Urinary bladder (tissue), 3 donors: ENCODE measurements at regions not wholly inside any gene's neighbourhood (a gene's known extent, or its start where the extent isn't known, plus 50 kb on each side); places are given as distances from the start of the nearest gene placed in this dataset.

Source experiments
- DNase-seq: peaks from one replicate; pipeline ENCODE4 v3.0.0-alpha.2; 2015; ENCODE audit errors: extremely low spot score
- H3K27ac ChIP-seq: one replicate; pipeline ENCODE4 v1.5.1; 2013; ENCODE audit warnings: low read depth, mild to moderate bottlenecking, moderate library complexity
- H3K36me3 ChIP-seq: one replicate; pipeline ENCODE4 v1.6.1; 2013; ENCODE audit warnings: mild to moderate bottlenecking, moderate library complexity; ENCODE audit not compliant: insufficient read depth
- H3K4me1 ChIP-seq: one replicate; pipeline ENCODE4 v1.6.1; 2013; ENCODE audit warnings: mild to moderate bottlenecking, moderate library complexity; ENCODE audit not compliant: insufficient read depth
- H3K4me3 ChIP-seq: one replicate; pipeline ENCODE4 v1.5.1; 2013; ENCODE audit warnings: low read depth, low read length
- WGBS: extraction: QIAGEN DNeasy Blood & Tissue Kit; methylation state at CpG from one replicate; pipeline ENCODE4 v1.1.7; 2013; 5-methylcytosine and 5-hydroxymethylcytosine counted together
- donor health status: healthy with polysubstance abuse.
- donor health status: healthy.

DNA sequence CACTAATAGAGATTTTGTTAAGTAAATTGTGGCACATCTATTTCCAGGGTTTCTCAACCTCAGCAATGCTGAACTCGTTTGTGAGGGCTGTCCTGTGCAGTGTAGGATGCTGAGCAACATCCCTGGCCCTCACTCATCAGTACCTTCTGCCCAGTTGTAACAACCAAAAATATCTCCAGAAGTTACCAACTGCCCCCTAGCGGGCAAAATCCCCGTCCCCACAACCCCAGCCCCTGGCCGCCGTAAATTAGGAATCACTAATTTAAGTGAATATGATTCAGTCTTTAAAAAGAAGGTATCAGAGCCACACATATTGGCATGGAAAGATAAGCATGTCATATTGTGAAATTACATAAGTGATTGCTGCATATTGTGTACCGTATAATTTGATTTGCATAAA lies 123.4 kb downstream of the ASB9 start:
- no peaks in the 10 kb centered on the region for H3K36me3 ChIP-seq
- H3K4me1 ChIP-seq = no peaks in the 10 kb centered on the region
- 33% methylated on average over 6 of the region's 6 CpGs for WGBS
- no peak for DNase-seq
- no peak overlapping the region for H3K4me3 ChIP-seq
- no peak overlapping the region for H3K27ac ChIP-seq

DNA sequence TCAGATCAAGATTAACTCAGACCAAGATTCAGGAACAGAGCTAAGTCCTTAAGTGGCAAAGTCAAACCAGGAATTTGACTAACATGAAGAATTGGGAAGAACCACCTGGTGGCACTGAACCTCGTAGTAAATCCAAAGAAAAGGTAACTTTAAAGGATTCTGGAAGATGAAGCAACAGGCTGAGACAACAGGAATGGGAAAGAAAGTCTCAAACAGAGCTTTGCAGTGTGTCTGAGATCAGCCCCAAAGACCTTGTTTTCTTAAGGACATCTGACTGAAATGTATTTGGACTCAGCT lies 126.1 kb downstream of the ASB9 start:
- Histone ChIP-seq H3K4me1 (no peaks in the 10 kb centered on the region), H3K4me3 (no peak overlapping the region), H3K36me3 (no peaks in the 10 kb centered on the region), H3K27ac (no peak overlapping the region)
- WGBS = 43% methylated on average over 1 of the region's 1 CpG
- DNase-seq = no peak

DNA sequence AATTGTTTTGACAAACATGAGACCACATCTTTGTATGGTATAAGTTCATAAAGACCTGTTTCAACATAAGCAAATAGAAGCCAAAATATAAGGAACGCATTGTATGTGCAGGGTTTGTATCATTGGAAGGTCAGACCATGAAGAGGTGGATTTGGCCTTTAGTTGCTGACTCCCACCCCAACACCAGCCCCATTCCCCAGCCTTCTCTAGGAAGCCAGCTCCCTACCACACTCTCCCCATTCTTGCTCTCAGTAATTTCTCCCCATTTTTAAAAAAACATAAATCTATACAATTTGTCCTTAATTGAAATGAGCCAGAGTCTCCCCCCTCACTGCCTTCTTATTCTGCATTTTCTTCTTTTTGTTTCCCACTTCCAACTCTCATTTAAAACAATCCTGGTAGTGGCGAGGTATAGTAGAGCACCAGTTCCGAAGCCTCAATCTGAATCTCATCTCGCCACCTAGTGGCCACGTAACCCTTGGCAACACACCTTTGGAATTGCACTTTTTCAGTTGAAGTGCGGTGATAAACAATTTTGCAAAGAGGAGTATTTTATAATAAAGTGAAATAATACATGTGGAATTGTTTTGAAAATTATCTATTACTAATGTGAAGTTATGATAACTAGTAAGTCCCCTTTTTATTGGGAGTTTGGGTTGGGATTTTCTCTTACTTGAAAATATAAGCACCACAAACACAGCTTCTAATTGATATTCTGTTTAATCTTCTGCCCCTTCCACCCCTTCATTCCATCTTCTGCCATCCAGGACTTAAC lies 126.6 kb downstream of the ASB9 start:
- DNase-seq = peak; percentile 14
- Histone ChIP-seq H3K4me1 (no peaks in the 10 kb centered on the region), H3K4me3 (no peak overlapping the region), H3K36me3 (no peaks in the 10 kb centered on the region), H3K27ac (peak overlapping the region; percentile 18)
- 24% methylated on average over 6 of the region's 6 CpGs for WGBS

DNA sequence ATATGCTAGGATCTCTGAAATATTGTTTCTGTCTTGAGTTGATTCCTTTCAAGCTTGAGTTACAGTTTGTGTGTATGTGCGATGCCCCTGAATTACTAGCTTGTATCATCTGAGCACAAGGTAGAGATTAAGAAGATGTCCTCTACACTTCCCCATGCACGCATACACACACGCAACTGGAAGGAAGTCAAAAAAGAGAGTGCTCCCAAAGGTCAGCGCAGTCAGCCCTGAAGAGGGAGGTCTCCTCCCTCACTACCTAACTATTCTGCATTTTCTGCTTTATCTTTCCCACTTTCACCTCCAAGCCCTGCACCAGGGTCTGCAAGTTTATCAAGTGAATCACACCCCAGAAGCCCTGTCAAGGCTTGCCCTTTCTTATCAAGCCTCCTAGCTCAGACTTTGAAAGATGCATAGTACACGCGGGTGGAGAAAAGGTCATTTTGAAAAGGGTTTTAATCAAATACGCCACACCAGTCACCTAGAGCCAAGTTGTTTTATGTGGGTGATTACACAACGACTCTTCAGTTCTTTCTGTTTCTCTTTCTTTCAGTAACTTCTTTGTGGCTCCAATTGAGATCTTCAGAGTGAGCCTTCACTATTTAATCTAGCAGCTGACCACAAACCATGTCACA lies 127.7 kb downstream of the ASB9 start:
- DNase-seq = no peak
- WGBS = 72% methylated on average over 8 of the region's 8 CpGs
- H3K36me3 ChIP-seq = no peaks in the 10 kb centered on the region

DNA sequence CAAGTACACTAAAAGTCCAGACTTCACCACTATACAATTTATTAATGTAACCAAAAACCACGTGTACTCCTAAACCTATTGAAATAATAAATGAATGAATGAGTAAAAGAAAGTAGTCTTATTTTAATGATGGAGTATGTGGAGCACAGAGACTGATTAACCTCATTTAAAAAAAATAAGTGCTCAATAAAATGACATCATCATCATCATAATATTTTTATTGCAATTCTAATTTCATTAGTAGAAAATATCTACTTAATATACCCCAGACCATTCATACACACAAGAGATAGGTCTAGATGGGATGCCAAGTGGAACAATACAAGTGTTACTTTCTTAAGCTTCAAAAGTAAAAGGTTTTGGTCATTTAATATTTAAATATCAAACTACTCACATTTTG lies 133.1 kb downstream of the ASB9 start:
- H3K4me1 ChIP-seq = no peaks in the 10 kb centered on the region
- no peak for DNase-seq
- no peak overlapping the region for H3K27ac ChIP-seq
- H3K4me3 ChIP-seq = no peak overlapping the region
- 77% methylated on average over 1 of the region's 1 CpG for WGBS
- no peaks in the 10 kb centered on the region for H3K36me3 ChIP-seq

More for the DNA sequence above, 127.7 kb downstream of the ASB9 start:
- Histone ChIP-seq H3K4me3 (no peak overlapping the region), H3K4me1 (no peaks in the 10 kb centered on the region), H3K27ac (no peak overlapping the region)

DNA sequence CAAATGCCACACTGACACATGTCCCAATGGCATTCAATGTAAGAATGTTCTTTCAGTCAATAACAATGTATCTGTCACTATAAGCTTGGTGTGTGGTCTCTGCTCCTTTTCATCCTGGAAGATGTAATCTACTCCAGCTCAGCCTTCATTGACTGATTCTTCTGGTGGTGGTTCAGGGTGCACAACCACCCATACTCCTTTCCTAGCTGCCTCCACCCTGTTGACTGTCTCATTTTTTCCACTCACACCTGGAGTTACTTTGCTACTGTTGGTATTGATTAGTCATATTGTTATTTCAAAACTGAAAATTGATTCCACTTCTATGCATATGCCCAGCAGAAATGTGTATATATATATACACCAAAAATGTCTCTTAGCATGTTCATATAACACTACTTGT lies 140.5 kb downstream of the ASB9 start:
- no peak for DNase-seq
- no peak overlapping the region for H3K27ac ChIP-seq
- H3K36me3 ChIP-seq = no peaks in the 10 kb centered on the region
- no peak overlapping the region for H3K4me3 ChIP-seq
- no peaks in the 10 kb centered on the region for H3K4me1 ChIP-seq

DNA sequence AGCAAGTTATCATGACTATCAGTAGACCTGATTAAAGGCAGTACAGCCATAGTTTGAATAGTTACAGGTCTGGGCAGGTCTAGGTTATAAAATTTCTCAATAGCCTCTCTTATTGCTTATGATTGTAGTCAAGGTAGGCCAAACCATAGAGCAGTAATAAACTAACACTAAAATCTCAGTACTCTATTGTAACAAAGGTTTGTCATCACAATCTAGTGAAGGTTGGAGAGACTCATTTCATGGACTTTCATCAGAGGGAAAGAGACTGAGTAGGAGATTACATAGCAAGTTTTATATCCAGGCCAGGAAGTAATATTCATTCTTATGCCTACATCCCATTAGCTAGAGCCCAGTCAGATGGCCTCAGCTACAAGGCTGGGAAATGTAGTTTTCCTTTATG lies 141.0 kb downstream of the ASB9 start:
- Histone ChIP-seq H3K4me3 (no peak overlapping the region), H3K36me3 (no peaks in the 10 kb centered on the region), H3K27ac (no peak overlapping the region), H3K4me1 (no peaks in the 10 kb centered on the region)
- no peak for DNase-seq

GRCh38 chrX:15127010-15127409 lies 142.9 kb downstream of the ASB9 start:
- Histone ChIP-seq H3K36me3 (no peaks in the 10 kb centered on the region), H3K27ac (no peak overlapping the region), H3K4me1 (no peaks in the 10 kb centered on the region), H3K4me3 (no peak overlapping the region)
- no peak for DNase-seq
- WGBS = 86% methylated on average over 1 of the region's 1 CpG

DNA sequence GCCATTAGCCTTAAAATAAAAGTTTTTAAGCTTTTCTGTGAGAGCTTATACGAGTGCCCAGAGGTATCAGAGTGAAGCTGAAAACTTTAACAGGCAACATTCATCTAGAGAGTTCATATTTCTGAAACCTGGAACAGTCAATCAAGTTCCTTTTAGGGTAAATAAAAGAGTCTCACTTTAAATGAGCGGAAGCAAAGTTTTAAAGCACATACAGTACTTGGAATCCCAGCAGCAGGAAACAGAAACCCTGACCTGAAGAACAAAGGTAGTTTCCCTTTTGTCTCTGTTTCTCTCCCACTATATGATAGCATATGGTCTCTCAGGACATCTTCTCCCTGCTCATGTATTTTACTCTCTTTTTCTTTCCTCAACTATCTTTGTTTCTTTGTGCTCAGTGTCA lies 153.0 kb downstream of the ASB9 start:
- WGBS = 81% methylated on average over 2 of the region's 2 CpGs
- H3K4me3 ChIP-seq = no peak overlapping the region
- H3K36me3 ChIP-seq = no peaks in the 10 kb centered on the region
- H3K4me1 ChIP-seq = no peaks in the 10 kb centered on the region
- H3K27ac ChIP-seq = no peak overlapping the region
- DNase-seq = no peak

- WGBS = 40% methylated on average over 8 of the region's 8 CpGs
- no peak overlapping the region for H3K4me3 ChIP-seq
- no peak overlapping the region for H3K27ac ChIP-seq
- no peak for DNase-seq
- H3K36me3 ChIP-seq = no peaks in the 10 kb centered on the region
- H3K4me1 ChIP-seq = no peaks in the 10 kb centered on the region
Measured at GRCh38 chrX:15114743-15115566, 154.9 kb downstream of the ASB9 start.

GRCh38 chrX:15107367-15107988 lies 162.4 kb downstream of the ASB9 start:
- 90% methylated on average over 1 of the region's 1 CpG for WGBS
- no peak for DNase-seq
- no peak overlapping the region for H3K27ac ChIP-seq
- H3K4me1 ChIP-seq = no peaks in the 10 kb centered on the region
- no peak overlapping the region for H3K4me3 ChIP-seq
- no peaks in the 10 kb centered on the region for H3K36me3 ChIP-seq

DNA sequence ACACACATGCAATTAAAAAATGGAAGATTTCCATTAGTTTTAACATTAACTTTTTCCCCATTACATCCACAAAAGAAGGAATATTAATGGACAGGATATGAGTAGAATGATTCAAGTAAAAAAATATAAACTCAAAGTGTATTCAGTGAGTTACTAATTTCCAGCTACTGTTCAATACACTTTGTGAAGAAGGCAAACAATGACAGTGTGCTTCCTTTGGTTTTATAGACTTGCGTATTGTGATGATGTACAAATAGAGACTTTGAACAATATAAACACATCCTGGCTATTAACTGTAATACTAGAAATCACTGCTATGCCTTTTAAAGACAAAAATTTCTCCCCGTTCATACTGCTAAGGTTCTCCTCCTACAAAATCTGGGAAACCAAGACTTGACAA lies 171.4 kb downstream of the ASB9 start:
- no peak for DNase-seq
- 90% methylated on average over 2 of the region's 2 CpGs for WGBS
- H3K36me3 ChIP-seq = no peaks in the 10 kb centered on the region
- H3K4me1 ChIP-seq = no peaks in the 10 kb centered on the region
- H3K27ac ChIP-seq = no peak overlapping the region
- H3K4me3 ChIP-seq = no peak overlapping the region

DNA sequence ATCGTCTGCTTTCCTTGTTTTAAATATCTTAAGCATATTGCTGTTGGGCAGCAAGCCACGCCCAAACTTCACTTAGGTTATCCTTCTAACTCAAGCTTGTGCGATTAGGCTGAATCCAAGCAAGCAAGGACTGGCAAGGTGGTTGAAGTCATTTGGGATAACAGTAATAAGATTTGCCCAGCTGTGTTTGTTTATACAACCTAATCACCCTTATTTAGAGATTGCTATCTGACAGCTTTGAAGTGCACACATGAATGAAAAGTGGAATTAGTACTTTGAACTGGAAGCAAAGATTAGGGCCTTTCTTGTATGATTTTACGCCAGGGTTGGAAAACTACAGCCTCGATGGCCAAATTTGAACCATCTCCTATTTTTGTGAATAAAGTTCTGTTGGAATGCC lies 182.1 kb downstream of the ASB9 start:
- Histone ChIP-seq H3K4me1 (no peaks in the 10 kb centered on the region), H3K36me3 (no peaks in the 10 kb centered on the region), H3K4me3 (no peak overlapping the region), H3K27ac (no peak overlapping the region)
- 69% methylated on average over 5 of the region's 5 CpGs for WGBS
- no peak for DNase-seq

DNA sequence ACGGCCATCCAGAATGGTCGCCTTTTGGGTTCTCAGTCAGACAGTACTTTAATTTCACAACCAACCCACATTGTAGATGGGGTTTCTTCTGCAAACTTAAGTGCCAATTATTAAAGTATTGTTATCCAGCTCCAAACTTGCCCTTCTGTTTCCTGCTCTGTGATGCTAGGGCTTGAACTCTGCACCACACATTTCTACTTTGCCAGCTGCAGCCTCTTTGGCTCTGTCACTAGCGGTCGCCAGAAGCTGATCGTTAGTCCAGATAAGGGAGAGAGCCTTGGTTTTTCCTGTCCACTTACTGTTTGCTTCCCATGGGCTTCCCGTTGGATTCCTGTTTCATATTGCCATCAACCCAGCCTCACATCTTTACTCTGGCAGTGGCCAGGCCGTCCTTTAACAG lies 196.6 kb downstream of the ASB9 start:
- Histone ChIP-seq H3K27ac (no peak overlapping the region), H3K4me3 (no peak overlapping the region), H3K4me1 (no peaks in the 10 kb centered on the region), H3K36me3 (no peaks in the 10 kb centered on the region)
- no peak for DNase-seq
- WGBS = 54% methylated on average over 7 of the region's 7 CpGs
